MM.1S (cell line): ENCODE measurements at regions not wholly inside any gene's neighbourhood (a gene's known extent, or its start where the extent isn't known, plus 50 kb on each side); places are given as distances from the start of the nearest gene placed in this dataset.

ENCODE experiments used
- DNase-seq: peaks from one replicate; pipeline ENCODE4 v3.0.0-alpha.2; 2015
- H2AFZ ChIP-seq: fragments of 300-600 bp; sonication (generic); 2 replicates; pipeline ENCODE4 v1.6.0; 2016; ENCODE audit warnings: antibody characterized with exemption, low read length
- H3F3A ChIP-seq: fragments of 300-600 bp; sonication (generic); 2 replicates; pipeline ENCODE4 v1.6.1; 2016; ENCODE audit warnings: mild to moderate bottlenecking, antibody characterized with exemption, low read length, moderate library complexity, mixed read lengths; ENCODE audit not compliant: insufficient read depth
- H3K27ac ChIP-seq: fragments of 300-600 bp; sonication (generic); 2 replicates; pipeline ENCODE4 v1.5.1; 2016; ENCODE audit warnings: mild to moderate bottlenecking, low read length
- H3K27me3 ChIP-seq: fragments of 300-600 bp; sonication (generic); replicated peaks from 2 replicates; pipeline ENCODE4 v1.6.0; 2016; ENCODE audit warnings: low read length; ENCODE audit not compliant: insufficient read depth
- H3K36me3 ChIP-seq: fragments of 300-600 bp; sonication (generic); replicated peaks from 2 replicates; pipeline ENCODE4 v1.6.1; 2016; ENCODE audit warnings: mild to moderate bottlenecking, low read length, mixed read lengths; ENCODE audit not compliant: insufficient read depth
- H3K4me1 ChIP-seq: fragments of 300-600 bp; sonication (generic); 2 replicates; pipeline ENCODE4 v1.6.1; 2016; ENCODE audit warnings: low read length, mixed read lengths
- H3K4me2 ChIP-seq: fragments of 300-600 bp; sonication (generic); 2 replicates; pipeline ENCODE4 v1.6.0; 2016; ENCODE audit warnings: low read depth, low read length
- H3K4me3 ChIP-seq: fragments of 300-600 bp; sonication (generic); 2 replicates; pipeline ENCODE4 v1.5.1; 2016; ENCODE audit warnings: low read length, mixed read lengths
- H3K79me2 ChIP-seq: fragments of 300-600 bp; sonication (generic); 2 replicates; pipeline ENCODE4 v1.6.1; 2016; ENCODE audit warnings: mixed run types, low read length, mixed read lengths
- H3K9ac ChIP-seq: fragments of 300-600 bp; sonication (generic); 2 replicates; pipeline ENCODE4 v1.6.1; 2016; ENCODE audit warnings: low read length, mixed read lengths
- H3K9me2 ChIP-seq: fragments of 300-600 bp; sonication (generic); replicated peaks from 2 replicates; pipeline ENCODE4 v1.6.1; 2016; ENCODE audit warnings: mild to moderate bottlenecking, low read length, mixed read lengths; ENCODE audit not compliant: insufficient read depth
- H3K9me3 ChIP-seq: fragments of 300-600 bp; sonication (generic); replicated peaks from 2 replicates; pipeline ENCODE4 v1.6.1; 2016; ENCODE audit warnings: mild to moderate bottlenecking, low read length, mixed read lengths; ENCODE audit not compliant: insufficient read depth
- H4K20me1 ChIP-seq: fragments of 300-600 bp; sonication (generic); 2 replicates; pipeline ENCODE4 v1.6.1; 2016; ENCODE audit warnings: mild to moderate bottlenecking, low read length, moderate library complexity, mixed read lengths; ENCODE audit not compliant: insufficient read depth
- CTCF ChIP-seq: fragments of 300-600 bp; sonication (generic); IDR thresholded peaks from 2 replicates; pipeline ENCODE4 v1.5.1; 2016; ENCODE audit warnings: antibody characterized with exemption, low read length, mixed read lengths
- EZH2 ChIP-seq: fragments of 300-600 bp; sonication (generic); optimal IDR thresholded peaks from 2 replicates; pipeline ENCODE3; 2017; ENCODE audit warnings: low read depth, mild to moderate bottlenecking, antibody characterized with exemption, low read length, mixed read lengths
- EZH2phosphoT487 ChIP-seq: fragments of 300-600 bp; sonication (generic); IDR thresholded peaks from 2 replicates; pipeline ENCODE4 v1.6.1; 2018; ENCODE audit warnings: antibody characterized with exemption, low read length

GRCh38 chr4:36771411-36772153 lies 473.0 kb upstream of the NWD2 start:
- peak overlapping the region; percentile 25; the same call in 1 of the 2 replicates for H3K27ac ChIP-seq
- peak overlapping the region; percentile 39 for H2AFZ ChIP-seq
- no peaks in the 10 kb centered on the region for H3F3A ChIP-seq
- H3K4me3 ChIP-seq: peak overlapping the region; percentile 17
- H3K9me3 ChIP-seq: no peaks in the 10 kb centered on the region
- H3K36me3 ChIP-seq: no peaks in the 10 kb centered on the region
- no peaks in the 10 kb centered on the region for H3K79me2 ChIP-seq
- H3K9me2 ChIP-seq: no peaks in the 10 kb centered on the region
- no peak overlapping the region for H3K9ac ChIP-seq
- peak overlapping the region; percentile 47 for H3K4me2 ChIP-seq
- DNase-seq: peak; percentile 31
- peaks cover 4% of the 10 kb centered on the region; the same call in 1 of the 2 replicates for H3K4me1 ChIP-seq
- H4K20me1 ChIP-seq: no peaks in the 10 kb centered on the region
- TF ChIP-seq CTCF (no peak), EZH2phosphoT487 (no peak), EZH2 (no peak)
- H3K27me3 ChIP-seq: no peaks in the 10 kb centered on the region

GRCh38 chr4:36772154-36772516 lies 472.4 kb upstream of the NWD2 start:
- H4K20me1 ChIP-seq: no peaks in the 10 kb centered on the region
- peak overlapping the region; percentile 25; the same call in 1 of the 2 replicates for H3K27ac ChIP-seq
- H3K9me2 ChIP-seq: no peaks in the 10 kb centered on the region
- TF ChIP-seq CTCF (no peak), EZH2phosphoT487 (no peak), EZH2 (no peak)
- DNase-seq: peak; percentile 28
- H2AFZ ChIP-seq: peak overlapping the region; percentile 39
- no peaks in the 10 kb centered on the region for H3K79me2 ChIP-seq
- H3K4me1 ChIP-seq: peaks cover 4% of the 10 kb centered on the region; the same call in 1 of the 2 replicates
- H3F3A ChIP-seq: no peaks in the 10 kb centered on the region
- no peaks in the 10 kb centered on the region for H3K27me3 ChIP-seq
- H3K4me2 ChIP-seq: peak overlapping the region; percentile 47
- no peak overlapping the region for H3K9ac ChIP-seq
- peak overlapping the region; percentile 17 for H3K4me3 ChIP-seq
- H3K36me3 ChIP-seq: no peaks in the 10 kb centered on the region
- no peaks in the 10 kb centered on the region for H3K9me3 ChIP-seq

- H3K9me2 ChIP-seq: no peaks in the 10 kb centered on the region
- TF ChIP-seq EZH2phosphoT487 (no peak), CTCF (no peak), EZH2 (no peak)
- no peak for DNase-seq
Observed at GRCh38 chr4:36773467-36773866, 471.1 kb upstream of the NWD2 start.

More at GRCh38 chr4:36773467-36773866, 471.1 kb upstream of the NWD2 start:
- Histone ChIP-seq H3K9ac (no peak overlapping the region), H3K27ac (no peak overlapping the region), H2AFZ (no peak overlapping the region), H3F3A (no peaks in the 10 kb centered on the region), H3K9me3 (no peaks in the 10 kb centered on the region), H3K27me3 (no peaks in the 10 kb centered on the region), H3K4me2 (no peak overlapping the region), H3K36me3 (no peaks in the 10 kb centered on the region), H3K79me2 (no peaks in the 10 kb centered on the region), H3K4me1 (peaks cover 4% of the 10 kb centered on the region; the same call in 1 of the 2 replicates), H4K20me1 (no peaks in the 10 kb centered on the region), H3K4me3 (no peak overlapping the region)
